Naive thymus-derived CD4-positive, alpha-beta T cell (primary cell): ENCODE measurements at regions not wholly inside any gene's neighbourhood (a gene's known extent, or its start where the extent isn't known, plus 50 kb on each side); places are given as distances from the start of the nearest gene placed in this dataset.
"Not testable (repeated sequence)": the region's sequence is repeated elsewhere in the genome, so short reads cannot be mapped to it uniquely, and the experiment has no call there.

Source experiments
- ATAC-seq: fragments of 150-1000 bp; cut with Tn5 transposase; 2 replicates; pipeline ENCODE4 v1.10.0; 2021; ENCODE audit warnings: mild to moderate bottlenecking, moderate library complexity
- CTCF ChIA-PET: fragments of 350-600 bp; sonication (Branson Sonifier 250); formaldehyde crosslinking; loops from one replicate; lab custom pipeline; 2021; ENCODE audit warnings: antibody characterized with exemption; lab: Charles Lee
- POLR2A ChIA-PET: fragments of 350-600 bp; sonication (Branson Sonifier 250); formaldehyde crosslinking; loops from one replicate; lab custom pipeline; 2021; ENCODE audit warnings: antibody characterized with exemption, inconsistent platforms; lab: Charles Lee
- DNase-seq, 9 donors: peaks; one replicate each; pipeline versions ENCODE4 v3.0.0 to v3.0.0-alpha.2; 2020 to 2022; ENCODE audit warnings: mixed read lengths in 1 of 9
- H3K27ac ChIP-seq: one replicate; pipeline ENCODE4 v1.7.0; 2013; ENCODE audit warnings: mild to moderate bottlenecking, low read depth, low read length, moderate library complexity
- H3K27me3 ChIP-seq, 2 donors: one replicate each; pipeline ENCODE4 v1.7.0; 2013; ENCODE audit warnings: low read length in 2 of 2, mild to moderate bottlenecking in 2 of 2, moderate library complexity in 2 of 2; ENCODE audit not compliant: control insufficient read depth in 2 of 2, insufficient read depth in 2 of 2
- H3K36me3 ChIP-seq, 3 experiments: 1 replicate in 2 of 3; 2 replicates in 1 of 3; pipeline ENCODE4 v1.7.0; 2013; ENCODE audit warnings: low read length in 3 of 3, mild to moderate bottlenecking in 3 of 3, moderate library complexity in 1 of 3; ENCODE audit not compliant: insufficient read depth in 3 of 3, control insufficient read depth in 2 of 3
- H3K4me1 ChIP-seq, 2 donors: one replicate each; pipeline ENCODE4 v1.7.0; 2013; ENCODE audit warnings: low read length in 2 of 2, mild to moderate bottlenecking in 2 of 2, moderate library complexity in 1 of 2; ENCODE audit not compliant: control insufficient read depth in 2 of 2, insufficient read depth in 2 of 2
- H3K4me3 ChIP-seq: 2 replicates; pipeline ENCODE4 v1.7.0; 2013; ENCODE audit warnings: mild to moderate bottlenecking, low read length
- H3K9me3 ChIP-seq, 3 experiments: 1 replicate in 2 of 3; 2 replicates in 1 of 3; pipeline ENCODE4 v1.7.0; 2013; ENCODE audit warnings: low read length in 3 of 3; ENCODE audit not compliant: control insufficient read depth in 2 of 3
- H3K27ac Mint-ChIP-seq, 9 donors: one replicate each; pipeline ENCODE4 v1.8.0; 2020 to 2022; ENCODE audit warnings: mixed read lengths in 9 of 9, mild to moderate bottlenecking in 8 of 9, moderate library complexity in 5 of 9, inconsistent platforms in 2 of 9
- H3K27me3 Mint-ChIP-seq, 5 donors: one replicate each; pipeline ENCODE4 v1.8.0; 2021 to 2022; ENCODE audit warnings: mixed read lengths in 5 of 5, mild to moderate bottlenecking in 1 of 5
- H3K36me3 Mint-ChIP-seq, 5 donors: one replicate each; pipeline ENCODE4 v1.8.0; 2020 to 2022; ENCODE audit warnings: mixed read lengths in 5 of 5, mild to moderate bottlenecking in 3 of 5, inconsistent platforms in 1 of 5
- H3K4me1 Mint-ChIP-seq, 7 donors: one replicate each; pipeline ENCODE4 v1.8.0; 2020 to 2022; ENCODE audit warnings: mixed read lengths in 7 of 7, mild to moderate bottlenecking in 3 of 7, inconsistent platforms in 1 of 7
- H3K4me3 Mint-ChIP-seq, 10 donors: one replicate each; pipeline ENCODE4 v1.8.0; 2020 to 2022; ENCODE audit warnings: mild to moderate bottlenecking in 10 of 10, mixed read lengths in 10 of 10, moderate library complexity in 6 of 10, inconsistent platforms in 2 of 10
- H3K9me3 Mint-ChIP-seq, 11 donors: one replicate each; pipeline ENCODE4 v1.8.0; 2020 to 2022; ENCODE audit warnings: mixed read lengths in 11 of 11, mild to moderate bottlenecking in 4 of 11, inconsistent platforms in 1 of 11, moderate library complexity in 1 of 11
- intact Hi-C, 2 donors: fragments of 100-400 bp; cut with micrococcal nuclease; formaldehyde crosslinking; loops; one replicate each; pipeline ENCODE4 v1.15.1; 2023

DNA sequence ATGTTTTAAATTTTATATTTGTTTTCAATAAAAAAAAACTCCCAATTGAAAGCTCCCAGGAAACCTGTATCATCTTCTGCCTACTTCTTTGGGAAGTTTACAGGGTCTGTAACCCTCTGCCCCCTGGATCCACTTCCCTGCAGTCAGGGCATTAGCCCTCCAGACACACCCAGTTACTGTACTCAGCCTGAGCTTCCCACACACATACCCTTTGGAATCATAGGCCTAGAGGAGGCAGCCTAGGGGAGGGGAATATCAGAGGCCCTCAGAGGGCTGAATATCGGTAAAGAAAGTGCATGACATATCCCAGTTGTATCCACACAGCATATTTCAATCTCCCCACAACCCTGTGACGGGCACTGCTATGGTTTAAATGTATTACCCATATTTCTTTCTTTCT is 56.2 kb upstream of the TFPI start:
- H3K9me3 Mint-ChIP-seq, intact Hi-C loops, POLR2A ChIA-PET, H3K4me3 Mint-ChIP-seq, H3K4me1 ChIP-seq, H3K36me3 ChIP-seq, H3K4me1 Mint-ChIP-seq, H3K36me3 Mint-ChIP-seq, H3K27me3 ChIP-seq, H3K4me3 ChIP-seq, H3K27ac Mint-ChIP-seq, H3K27ac ChIP-seq, H3K27me3 Mint-ChIP-seq, CTCF ChIA-PET, DNase-seq, ATAC-seq, H3K9me3 ChIP-seq: not testable (repeated sequence)

DNA sequence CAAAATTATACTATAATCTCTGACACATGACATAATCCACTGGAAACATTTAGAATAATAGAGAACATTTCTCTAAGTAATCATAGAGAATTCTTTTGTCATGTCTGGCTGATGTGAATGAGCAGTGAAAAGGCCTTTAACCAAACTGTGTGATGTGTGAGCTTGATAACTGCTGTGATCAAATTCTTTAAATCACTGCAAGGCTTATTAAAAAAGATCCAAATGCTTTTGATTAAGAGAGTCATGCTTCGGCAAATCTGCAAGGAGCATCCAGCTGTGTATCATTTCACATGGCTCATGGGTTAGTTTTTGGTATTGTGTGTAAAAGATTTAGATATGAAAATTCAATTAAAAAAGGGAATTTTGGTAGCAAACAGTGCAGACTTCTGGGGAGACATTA is 58.6 kb upstream of the TFPI start:
- POLR2A ChIA-PET: no interaction called here
- CTCF ChIA-PET: no interaction called here
- Histone ChIP-seq H3K27me3 (no peaks in the 10 kb centered on the region), H3K36me3 (no peaks in the 10 kb centered on the region), H3K9me3 (no peaks in the 10 kb centered on the region), H3K27ac (no peak overlapping the region), H3K4me3 (no peak overlapping the region), H3K4me1 (no peaks in the 10 kb centered on the region)
- DNase-seq: no peak
- intact Hi-C loops: no loop called here
- H3K27me3 Mint-ChIP-seq: no peaks in the 10 kb centered on the region
- H3K36me3 Mint-ChIP-seq: no peaks in the 10 kb centered on the region
- ATAC-seq: no peak
- H3K4me1 Mint-ChIP-seq: no peaks in the 10 kb centered on the region
- H3K27ac Mint-ChIP-seq: no peak overlapping the region
- peaks cover 0 to 1% (median 0%) of the 10 kb centered on the region in 11 donors for H3K9me3 Mint-ChIP-seq
- H3K4me3 Mint-ChIP-seq: no peak overlapping the region

DNA sequence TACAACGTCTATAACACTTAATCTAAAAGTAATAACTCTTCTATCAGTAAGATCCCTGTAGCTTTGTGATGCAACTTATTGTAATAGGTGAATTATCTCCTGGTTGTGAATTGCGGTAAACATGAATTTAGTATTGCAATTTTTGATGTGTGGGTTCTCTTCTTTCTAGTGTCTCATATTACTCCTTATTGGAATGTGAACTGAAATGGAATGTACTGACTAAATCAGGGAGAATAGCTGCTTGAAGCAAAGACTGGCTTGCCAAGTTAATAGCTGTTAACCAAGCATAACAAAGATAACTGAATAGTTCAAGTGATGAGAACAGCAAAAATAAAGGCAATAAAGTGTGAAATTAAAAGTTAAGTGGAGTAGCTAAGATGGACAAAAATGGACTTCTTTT is 60.5 kb upstream of the TFPI start:
- no peaks in the 10 kb centered on the region for H3K9me3 ChIP-seq
- Mint-ChIP-seq H3K4me1 (no peaks in the 10 kb centered on the region), H3K9me3 (peaks cover 0 to 1% (median 0%) of the 10 kb centered on the region in 11 donors), H3K27ac (no peak overlapping the region), H3K4me3 (no peak overlapping the region), H3K36me3 (no peaks in the 10 kb centered on the region), H3K27me3 (no peaks in the 10 kb centered on the region)
- H3K4me1 ChIP-seq: no peaks in the 10 kb centered on the region
- H3K27me3 ChIP-seq: no peaks in the 10 kb centered on the region
- intact Hi-C loops: no loop called here
- H3K27ac ChIP-seq: no peak overlapping the region
- no peak for DNase-seq
- no peak overlapping the region for H3K4me3 ChIP-seq
- ChIA-PET POLR2A (no interaction called here), CTCF (no interaction called here)
- no peak for ATAC-seq
- H3K36me3 ChIP-seq: no peaks in the 10 kb centered on the region

DNA sequence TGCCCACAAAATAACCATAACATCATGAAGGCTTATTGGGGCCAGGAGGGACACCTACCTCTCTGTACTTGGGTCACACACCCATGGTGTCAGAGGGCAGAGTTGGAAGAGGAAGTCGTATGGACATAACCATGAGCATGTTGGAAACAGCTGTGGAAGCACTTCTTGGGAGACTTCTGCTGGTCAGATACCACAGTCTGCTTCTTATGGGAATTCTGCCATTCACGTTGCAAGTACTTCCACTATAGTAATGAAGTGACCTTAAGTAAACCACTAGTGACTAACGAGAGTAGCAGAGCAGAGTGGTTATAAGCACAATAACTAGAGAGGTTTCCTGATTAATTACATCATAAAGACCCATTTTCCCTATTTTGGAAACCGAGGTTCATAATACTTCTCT is 61.1 kb upstream of the TFPI start:
- Mint-ChIP-seq H3K9me3 (peaks cover 0 to 1% (median 0%) of the 10 kb centered on the region in 11 donors), H3K4me3 (no peak overlapping the region), H3K36me3 (no peaks in the 10 kb centered on the region), H3K27ac (no peak overlapping the region), H3K4me1 (no peaks in the 10 kb centered on the region), H3K27me3 (no peaks in the 10 kb centered on the region)
- H3K9me3 ChIP-seq: no peaks in the 10 kb centered on the region
- H3K36me3 ChIP-seq: no peaks in the 10 kb centered on the region
- no peak overlapping the region for H3K4me3 ChIP-seq
- CTCF ChIA-PET: no interaction called here
- H3K4me1 ChIP-seq: no peaks in the 10 kb centered on the region
- intact Hi-C loops: no loop called here
- H3K27ac ChIP-seq: no peak overlapping the region
- POLR2A ChIA-PET: no interaction called here
- DNase-seq: no peak
- H3K27me3 ChIP-seq: no peaks in the 10 kb centered on the region
- ATAC-seq: no peak

DNA sequence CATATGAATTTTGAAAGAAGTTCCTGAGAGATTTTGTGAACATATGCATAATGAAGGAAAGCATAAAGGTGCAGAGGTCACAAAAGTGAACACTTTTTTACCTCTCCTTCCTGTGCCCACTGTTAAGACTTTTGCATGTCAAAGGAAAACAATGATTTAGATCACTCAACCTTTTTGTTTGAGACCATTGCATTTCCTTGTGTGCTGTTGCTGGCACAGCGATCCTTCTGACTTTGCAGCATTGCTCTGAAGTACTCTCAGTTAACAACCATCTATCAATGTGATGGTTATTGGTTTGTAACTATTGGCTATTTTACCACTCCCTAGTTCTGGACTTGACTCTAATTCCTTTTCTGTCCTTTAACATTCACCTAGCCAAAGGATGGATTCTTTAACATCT is 61.7 kb upstream of the TFPI start:
- Histone ChIP-seq H3K27me3 (no peaks in the 10 kb centered on the region), H3K36me3 (no peaks in the 10 kb centered on the region), H3K27ac (no peak overlapping the region), H3K4me3 (no peak overlapping the region), H3K4me1 (no peaks in the 10 kb centered on the region), H3K9me3 (no peaks in the 10 kb centered on the region)
- DNase-seq (no peak), ATAC-seq (no peak)
- intact Hi-C loops: no loop called here
- Mint-ChIP-seq H3K9me3 (peaks cover 0 to 1% (median 0%) of the 10 kb centered on the region in 11 donors), H3K27ac (no peak overlapping the region), H3K27me3 (no peaks in the 10 kb centered on the region), H3K36me3 (no peaks in the 10 kb centered on the region), H3K4me3 (no peak overlapping the region), H3K4me1 (no peaks in the 10 kb centered on the region)
- ChIA-PET CTCF (no interaction called here), POLR2A (no interaction called here)

DNA sequence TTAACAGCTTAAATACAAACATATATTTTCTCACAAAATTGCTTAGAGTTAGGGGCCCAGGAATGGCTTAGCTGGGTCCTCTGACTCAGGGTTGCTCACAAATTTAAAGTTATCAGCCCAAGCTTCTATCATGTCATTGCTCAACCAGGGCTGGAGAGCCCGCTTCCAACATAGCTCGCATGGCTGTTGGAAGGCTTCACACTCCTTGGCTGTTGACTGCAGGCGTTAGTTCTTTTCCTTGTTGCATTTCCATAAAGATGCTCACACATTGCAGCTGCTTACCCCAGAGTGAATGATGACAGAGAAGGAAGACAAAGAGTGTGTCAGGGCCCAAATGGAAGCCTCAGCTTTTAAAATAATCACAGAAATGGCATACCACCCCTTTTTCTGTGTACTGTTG is 62.9 kb upstream of the TFPI start:
- Histone ChIP-seq H3K4me1 (no peaks in the 10 kb centered on the region), H3K4me3 (no peak overlapping the region), H3K27me3 (no peaks in the 10 kb centered on the region), H3K27ac (no peak overlapping the region), H3K36me3 (no peaks in the 10 kb centered on the region), H3K9me3 (no peaks in the 10 kb centered on the region)
- ChIA-PET POLR2A (no interaction called here), CTCF (no interaction called here)
- Mint-ChIP-seq H3K36me3 (no peaks in the 10 kb centered on the region), H3K4me1 (no peaks in the 10 kb centered on the region), H3K4me3 (no peak overlapping the region), H3K27ac (no peak overlapping the region), H3K27me3 (no peaks in the 10 kb centered on the region), H3K9me3 (peaks cover 0 to 1% (median 0%) of the 10 kb centered on the region in 11 donors)
- intact Hi-C loops: no loop called here
- ATAC-seq: no peak
- no peak for DNase-seq

DNA sequence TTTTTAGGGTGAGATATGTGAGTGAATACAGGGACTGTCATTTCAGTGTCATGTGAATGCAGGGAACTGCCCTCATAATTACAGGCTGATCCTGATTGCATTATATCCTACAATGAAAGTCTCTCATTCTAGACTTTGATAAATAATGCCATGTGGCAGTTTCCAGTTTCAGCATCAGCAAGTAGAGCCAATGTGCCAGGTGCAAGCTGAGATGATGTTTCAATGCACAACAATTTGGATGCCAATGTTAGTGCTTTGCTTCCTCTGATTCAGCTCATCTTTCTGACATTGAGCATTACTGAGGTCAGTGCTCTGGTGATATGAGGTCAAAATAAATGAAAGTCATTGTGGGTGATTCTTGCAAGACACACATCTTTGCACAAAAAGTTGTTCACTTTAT is 63.7 kb upstream of the TFPI start:
- intact Hi-C loops: no loop called here
- CTCF ChIA-PET: no interaction called here
- POLR2A ChIA-PET: no interaction called here
- no peak overlapping the region for H3K27ac ChIP-seq
- no peaks in the 10 kb centered on the region for H3K4me1 Mint-ChIP-seq
- no peak overlapping the region for H3K27ac Mint-ChIP-seq
- no peaks in the 10 kb centered on the region for H3K4me1 ChIP-seq
- no peaks in the 10 kb centered on the region for H3K27me3 Mint-ChIP-seq
- no peaks in the 10 kb centered on the region for H3K36me3 ChIP-seq
- H3K4me3 ChIP-seq: no peak overlapping the region
- DNase-seq (no peak), ATAC-seq (no peak)
- H3K27me3 ChIP-seq: no peaks in the 10 kb centered on the region
- H3K4me3 Mint-ChIP-seq: no peak overlapping the region
- H3K9me3 Mint-ChIP-seq: peaks cover 0 to 1% (median 0%) of the 10 kb centered on the region in 11 donors
- no peaks in the 10 kb centered on the region for H3K36me3 Mint-ChIP-seq
- no peaks in the 10 kb centered on the region for H3K9me3 ChIP-seq
